ENCODE measurements at regions not wholly inside any gene's neighbourhood (a gene's known extent, or its start where the extent isn't known, plus 50 kb on each side); places are given as distances from the start of the nearest gene placed in this dataset.

DNA sequence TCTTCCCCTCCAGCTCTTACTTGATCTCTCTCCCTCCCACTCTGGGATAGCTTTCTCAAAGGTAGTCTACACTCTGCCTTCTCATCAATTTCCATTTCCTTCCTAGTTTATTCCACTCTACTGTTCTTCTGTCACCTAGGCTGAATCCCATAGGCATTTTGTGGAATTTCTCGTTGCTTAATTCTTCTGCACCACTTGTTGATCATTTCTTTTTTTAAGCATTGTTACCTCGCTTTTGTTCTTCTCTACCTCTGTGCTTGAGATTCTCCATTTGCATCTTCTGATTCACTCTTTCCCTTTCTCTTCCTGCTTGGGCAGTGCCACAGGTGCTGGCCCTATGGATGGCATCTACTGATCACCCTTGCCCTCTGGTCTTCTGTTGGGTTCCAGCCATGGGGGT lies 567.2 kb downstream of the CDH26 start:
- H3K4me3 ChIP-seq (ENCODE audit: low read depth in 1 of 5, low read length in 5 of 5), result no peak overlapping the region
- no peaks in the 10 kb centered on the region for H3K36me3 ChIP-seq (ENCODE audit: control insufficient read depth in 5 of 5, insufficient read depth in 5 of 5, low read length in 5 of 5)
- H3K9ac ChIP-seq (ENCODE audit: low read length in 5 of 5), result no peak overlapping the region
- no peaks in the 10 kb centered on the region for H3K4me1 ChIP-seq (ENCODE audit: control insufficient read depth in 5 of 5, insufficient read depth in 5 of 5, low read length in 5 of 5)
- peaks cover 0 to 5% (median 3%) of the 10 kb centered on the region in 5 donors for H3K27me3 ChIP-seq (ENCODE audit: control insufficient read depth in 5 of 5, insufficient read depth in 4 of 5, low read length in 5 of 5)
- H3K9me3 ChIP-seq (ENCODE audit: control insufficient read depth in 5 of 5, low read length in 5 of 5), result no peaks in the 10 kb centered on the region
- H3K27ac ChIP-seq (ENCODE audit: low read depth, low read length), result no peak overlapping the region

GRCh38 chr20:60527656-60528055 lies 569.4 kb downstream of the CDH26 start:
- Histone ChIP-seq H3K27ac (ENCODE audit: low read depth, low read length) (no peak overlapping the region), H3K9me3 (ENCODE audit: control insufficient read depth in 5 of 5, low read length in 5 of 5) (peaks cover 0 to 2% (median 0%) of the 10 kb centered on the region in 5 donors), H3K4me3 (ENCODE audit: low read depth in 1 of 5, low read length in 5 of 5) (no peak overlapping the region), H3K9ac (ENCODE audit: low read length in 5 of 5) (no peak overlapping the region), H3K27me3 (ENCODE audit: control insufficient read depth in 5 of 5, insufficient read depth in 4 of 5, low read length in 5 of 5) (peaks cover 0 to 5% (median 3%) of the 10 kb centered on the region in 5 donors), H3K4me1 (ENCODE audit: control insufficient read depth in 5 of 5, insufficient read depth in 5 of 5, low read length in 5 of 5) (no peaks in the 10 kb centered on the region), H3K36me3 (ENCODE audit: control insufficient read depth in 5 of 5, insufficient read depth in 5 of 5, low read length in 5 of 5) (no peaks in the 10 kb centered on the region)

DNA sequence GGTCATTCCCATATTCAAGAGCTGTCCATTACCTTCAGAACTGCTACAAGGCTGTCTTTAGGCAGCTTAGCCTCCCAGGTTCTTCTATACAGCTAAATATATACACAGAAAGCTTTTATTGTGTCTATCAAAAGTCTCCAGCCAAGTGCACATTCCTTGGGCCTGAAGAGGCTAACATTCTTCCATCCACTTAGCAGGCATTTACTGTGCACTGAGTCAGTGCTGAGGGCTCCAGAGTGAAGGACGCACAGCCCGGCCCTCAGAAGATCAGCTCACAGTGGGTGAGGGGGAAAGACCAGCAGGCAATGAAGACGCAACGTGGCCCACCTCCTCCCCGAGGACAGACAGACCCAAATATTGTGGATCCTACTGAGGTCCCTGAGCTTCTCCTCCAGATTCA lies 569.9 kb downstream of the CDH26 start:
- Histone ChIP-seq H3K36me3 (ENCODE audit: control insufficient read depth in 5 of 5, insufficient read depth in 5 of 5, low read length in 5 of 5) (no peaks in the 10 kb centered on the region), H3K27me3 (ENCODE audit: control insufficient read depth in 5 of 5, insufficient read depth in 4 of 5, low read length in 5 of 5) (peaks cover 0 to 5% (median 3%) of the 10 kb centered on the region in 5 donors), H3K27ac (ENCODE audit: low read depth, low read length) (no peak overlapping the region), H3K9me3 (ENCODE audit: control insufficient read depth in 5 of 5, low read length in 5 of 5) (peaks cover 0 to 2% (median 0%) of the 10 kb centered on the region in 5 donors), H3K4me1 (ENCODE audit: control insufficient read depth in 5 of 5, insufficient read depth in 5 of 5, low read length in 5 of 5) (no peaks in the 10 kb centered on the region), H3K4me3 (ENCODE audit: low read depth in 1 of 5, low read length in 5 of 5) (no peak overlapping the region), H3K9ac (ENCODE audit: low read length in 5 of 5) (no peak overlapping the region)

- H3K9me3 ChIP-seq (ENCODE audit: control insufficient read depth in 5 of 5, low read length in 5 of 5), result peaks cover 0 to 2% (median 0%) of the 10 kb centered on the region in 5 donors
- H3K36me3 ChIP-seq (ENCODE audit: control insufficient read depth in 5 of 5, insufficient read depth in 5 of 5, low read length in 5 of 5), result no peaks in the 10 kb centered on the region
- no peaks in the 10 kb centered on the region for H3K4me1 ChIP-seq (ENCODE audit: control insufficient read depth in 5 of 5, insufficient read depth in 5 of 5, low read length in 5 of 5)
- H3K9ac ChIP-seq (ENCODE audit: low read length in 5 of 5), result no peak overlapping the region
- H3K27me3 ChIP-seq (ENCODE audit: control insufficient read depth in 5 of 5, insufficient read depth in 4 of 5, low read length in 5 of 5), result peaks cover 0 to 5% (median 3%) of the 10 kb centered on the region in 5 donors
- H3K4me3 ChIP-seq (ENCODE audit: low read depth in 1 of 5, low read length in 5 of 5), result no peak overlapping the region
- no peak overlapping the region for H3K27ac ChIP-seq (ENCODE audit: low read depth, low read length)
Measured at GRCh38 chr20:60529149-60529548, 570.9 kb downstream of the CDH26 start.

- Histone ChIP-seq H3K36me3 (ENCODE audit: control insufficient read depth in 5 of 5, insufficient read depth in 5 of 5, low read length in 5 of 5) (no peaks in the 10 kb centered on the region), H3K4me3 (ENCODE audit: low read depth in 1 of 5, low read length in 5 of 5) (no peak overlapping the region), H3K9me3 (ENCODE audit: control insufficient read depth in 5 of 5, low read length in 5 of 5) (peaks cover 0 to 2% (median 0%) of the 10 kb centered on the region in 5 donors), H3K27me3 (ENCODE audit: control insufficient read depth in 5 of 5, insufficient read depth in 4 of 5, low read length in 5 of 5) (peaks cover 0 to 1% (median 0%) of the 10 kb centered on the region in 5 donors), H3K9ac (ENCODE audit: low read length in 5 of 5) (no peak overlapping the region), H3K27ac (ENCODE audit: low read depth, low read length) (no peak overlapping the region), H3K4me1 (ENCODE audit: control insufficient read depth in 5 of 5, insufficient read depth in 5 of 5, low read length in 5 of 5) (no peaks in the 10 kb centered on the region)
Measured at GRCh38 chr20:60535211-60535610, 577.0 kb downstream of the CDH26 start.

GRCh38 chr20:60540591-60540990 lies 582.4 kb downstream of the CDH26 start:
- Histone ChIP-seq H3K4me3 (ENCODE audit: low read depth in 1 of 5, low read length in 5 of 5) (no peak overlapping the region), H3K4me1 (ENCODE audit: control insufficient read depth in 5 of 5, insufficient read depth in 5 of 5, low read length in 5 of 5) (no peaks in the 10 kb centered on the region), H3K9me3 (ENCODE audit: control insufficient read depth in 5 of 5, low read length in 5 of 5) (no peaks in the 10 kb centered on the region), H3K27ac (ENCODE audit: low read depth, low read length) (no peak overlapping the region), H3K9ac (ENCODE audit: low read length in 5 of 5) (no peak overlapping the region), H3K36me3 (ENCODE audit: control insufficient read depth in 5 of 5, insufficient read depth in 5 of 5, low read length in 5 of 5) (no peaks in the 10 kb centered on the region), H3K27me3 (ENCODE audit: control insufficient read depth in 5 of 5, insufficient read depth in 4 of 5, low read length in 5 of 5) (no peaks in the 10 kb centered on the region)

- H3K9ac ChIP-seq (ENCODE audit: low read length in 5 of 5), result no peak overlapping the region
- no peaks in the 10 kb centered on the region for H3K4me1 ChIP-seq (ENCODE audit: control insufficient read depth in 5 of 5, insufficient read depth in 5 of 5, low read length in 5 of 5)
- no peaks in the 10 kb centered on the region for H3K36me3 ChIP-seq (ENCODE audit: control insufficient read depth in 5 of 5, insufficient read depth in 5 of 5, low read length in 5 of 5)
- H3K4me3 ChIP-seq (ENCODE audit: low read depth in 1 of 5, low read length in 5 of 5), result no peak overlapping the region
- no peak overlapping the region for H3K27ac ChIP-seq (ENCODE audit: low read depth, low read length)
- peaks cover 0 to 4% (median 0%) of the 10 kb centered on the region in 5 donors for H3K9me3 ChIP-seq (ENCODE audit: control insufficient read depth in 5 of 5, low read length in 5 of 5)
- no peaks in the 10 kb centered on the region for H3K27me3 ChIP-seq (ENCODE audit: control insufficient read depth in 5 of 5, insufficient read depth in 4 of 5, low read length in 5 of 5)
Measured at GRCh38 chr20:60541991-60542390, 583.8 kb downstream of the CDH26 start.

- Histone ChIP-seq H3K36me3 (ENCODE audit: control insufficient read depth in 5 of 5, insufficient read depth in 5 of 5, low read length in 5 of 5) (no peaks in the 10 kb centered on the region), H3K9ac (ENCODE audit: low read length in 5 of 5) (no peak overlapping the region), H3K27ac (ENCODE audit: low read depth, low read length) (no peak overlapping the region), H3K9me3 (ENCODE audit: control insufficient read depth in 5 of 5, low read length in 5 of 5) (peaks cover 0 to 4% (median 0%) of the 10 kb centered on the region in 5 donors), H3K4me3 (ENCODE audit: low read depth in 1 of 5, low read length in 5 of 5) (no peak overlapping the region), H3K4me1 (ENCODE audit: control insufficient read depth in 5 of 5, insufficient read depth in 5 of 5, low read length in 5 of 5) (no peaks in the 10 kb centered on the region), H3K27me3 (ENCODE audit: control insufficient read depth in 5 of 5, insufficient read depth in 4 of 5, low read length in 5 of 5) (no peaks in the 10 kb centered on the region)
Measured at GRCh38 chr20:60543598-60543997, 585.4 kb downstream of the CDH26 start.

- peaks cover 0 to 5% (median 0%) of the 10 kb centered on the region in 5 donors for H3K4me1 ChIP-seq (ENCODE audit: control insufficient read depth in 5 of 5, insufficient read depth in 5 of 5, low read length in 5 of 5)
- H3K4me3 ChIP-seq (ENCODE audit: low read depth in 1 of 5, low read length in 5 of 5), result no peak overlapping the region
- H3K36me3 ChIP-seq (ENCODE audit: control insufficient read depth in 5 of 5, insufficient read depth in 5 of 5, low read length in 5 of 5), result no peaks in the 10 kb centered on the region
- no peak overlapping the region for H3K27ac ChIP-seq (ENCODE audit: low read depth, low read length)
- H3K9me3 ChIP-seq (ENCODE audit: control insufficient read depth in 5 of 5, low read length in 5 of 5), result no peaks in the 10 kb centered on the region
- H3K9ac ChIP-seq (ENCODE audit: low read length in 5 of 5), result no peak overlapping the region
- H3K27me3 ChIP-seq (ENCODE audit: control insufficient read depth in 5 of 5, insufficient read depth in 4 of 5, low read length in 5 of 5), result peaks cover 0 to 5% (median 0%) of the 10 kb centered on the region in 5 donors
Measured at GRCh38 chr20:60553095-60553494, 594.9 kb downstream of the CDH26 start.

GRCh38 chr20:60558486-60558885 lies 600.3 kb downstream of the CDH26 start:
- Histone ChIP-seq H3K9ac (ENCODE audit: low read length in 5 of 5) (no peak overlapping the region), H3K4me3 (ENCODE audit: low read depth in 1 of 5, low read length in 5 of 5) (no peak overlapping the region), H3K36me3 (ENCODE audit: control insufficient read depth in 5 of 5, insufficient read depth in 5 of 5, low read length in 5 of 5) (no peaks in the 10 kb centered on the region), H3K27me3 (ENCODE audit: control insufficient read depth in 5 of 5, insufficient read depth in 4 of 5, low read length in 5 of 5) (peaks cover 0 to 9% (median 6%) of the 10 kb centered on the region in 5 donors), H3K27ac (ENCODE audit: low read depth, low read length) (no peak overlapping the region), H3K4me1 (ENCODE audit: control insufficient read depth in 5 of 5, insufficient read depth in 5 of 5, low read length in 5 of 5) (peaks cover 0 to 5% (median 0%) of the 10 kb centered on the region in 5 donors), H3K9me3 (ENCODE audit: control insufficient read depth in 5 of 5, low read length in 5 of 5) (no peaks in the 10 kb centered on the region)

- Histone ChIP-seq H3K4me1 (ENCODE audit: control insufficient read depth in 5 of 5, insufficient read depth in 5 of 5, low read length in 5 of 5) (peaks cover 0 to 5% (median 0%) of the 10 kb centered on the region in 5 donors), H3K4me3 (ENCODE audit: low read depth in 1 of 5, low read length in 5 of 5) (no peak overlapping the region), H3K27me3 (ENCODE audit: control insufficient read depth in 5 of 5, insufficient read depth in 4 of 5, low read length in 5 of 5) (peaks cover 0 to 9% (median 6%) of the 10 kb centered on the region in 5 donors), H3K9me3 (ENCODE audit: control insufficient read depth in 5 of 5, low read length in 5 of 5) (no peaks in the 10 kb centered on the region), H3K36me3 (ENCODE audit: control insufficient read depth in 5 of 5, insufficient read depth in 5 of 5, low read length in 5 of 5) (no peaks in the 10 kb centered on the region), H3K27ac (ENCODE audit: low read depth, low read length) (no peak overlapping the region), H3K9ac (ENCODE audit: low read length in 5 of 5) (no peak overlapping the region)
Measured at GRCh38 chr20:60559462-60559861, 601.2 kb downstream of the CDH26 start.
